Panc1 (cell line): ENCODE measurements at regions not wholly inside any gene's neighbourhood (a gene's known extent, or its start where the extent isn't known, plus 50 kb on each side); places are given as distances from the start of the nearest gene placed in this dataset.

Experiments
- CTCF ChIP-seq: fragments of 450-650 bp; IDR thresholded peaks from 2 replicates; pipeline ENCODE4 v1.5.1; 2017; ENCODE audit warnings: mild to moderate bottlenecking
- POLR2AphosphoS5 ChIP-seq: IDR thresholded peaks from 2 replicates; pipeline ENCODE4 v1.6.1; 2012; ENCODE audit warnings: mild to moderate bottlenecking, low read depth, low read length, moderate library complexity
- REST ChIP-seq, 2 experiments: IDR thresholded peaks; 2 replicates each; pipeline ENCODE4 v1.6.1; 2011 to 2012; ENCODE audit warnings: low read depth in 2 of 2, control low read depth in 1 of 2, low read length in 1 of 2, mild to moderate bottlenecking in 1 of 2, moderate library complexity in 1 of 2; ENCODE audit not compliant: insufficient read depth in 1 of 2
- SIN3A ChIP-seq: IDR thresholded peaks from 2 replicates; pipeline ENCODE4 v1.6.1; 2012; ENCODE audit warnings: low read depth, mild to moderate bottlenecking, low read length, moderate library complexity, borderline replicate concordance; ENCODE audit not compliant: insufficient read depth
- TCF7L2 ChIP-seq: IDR thresholded peaks from 2 replicates; pipeline ENCODE4 v1.6.1; 2011; ENCODE audit warnings: mild to moderate bottlenecking, low read depth, low read length, inconsistent platforms

- no peak for TF ChIP-seq SIN3A
- TF ChIP-seq CTCF, result no peak
- TF ChIP-seq TCF7L2, result no peak
- TF ChIP-seq REST (IDR thresholded peaks at IDR 0.05; ENCODE audit: insufficient read depth in 1 of 2, low read depth in 2 of 2, low read length in 1 of 2), result no peak
- no peak for TF ChIP-seq POLR2AphosphoS5
Observed at GRCh38 chr3:59540696-59541095, 490.9 kb upstream of the CFAP20DC start.
